Stimulated activated CD4-positive, alpha-beta T cell treated with anti-CD3 and anti-CD28 coated beads, Interleukin-12 subunit alpha, Interleukin-12 subunit beta, amount 100 ng/mL, for 48 hours (primary cell): ENCODE measurements at regions not wholly inside any gene's neighbourhood (a gene's known extent, or its start where the extent isn't known, plus 50 kb on each side); places are given as distances from the start of the nearest gene placed in this dataset.
"Not testable (repeated sequence)": the region's sequence is repeated elsewhere in the genome, so short reads cannot be mapped to it uniquely, and the experiment has no call there.

ENCODE experiments used
- DNase-seq, 3 donors: peaks; one replicate each; pipeline ENCODE4 v3.0.0-alpha.2; 2020; ENCODE audit warnings: low read depth in 2 of 3, low spot score in 1 of 3

DNA sequence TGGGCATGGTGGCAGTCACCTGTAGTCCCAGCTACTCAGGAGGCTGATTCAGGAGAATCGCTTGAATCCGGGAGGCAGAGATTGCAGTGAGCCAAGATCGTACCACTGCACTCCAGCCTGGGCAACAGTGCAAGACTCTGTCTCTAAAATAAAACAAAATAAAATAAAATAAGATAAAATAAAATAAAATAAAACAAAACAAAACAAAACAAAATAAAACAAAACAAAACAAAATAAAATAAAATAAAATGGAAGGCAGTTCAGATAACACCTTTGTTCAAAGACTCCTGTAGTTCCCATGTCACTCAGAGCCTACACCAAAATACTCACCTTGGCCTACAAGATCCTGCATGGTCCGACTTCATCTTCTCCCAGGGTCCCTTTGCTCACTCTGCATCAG, 61.3 kb downstream of the SYF2 start:
- not testable (repeated sequence) for DNase-seq

DNA sequence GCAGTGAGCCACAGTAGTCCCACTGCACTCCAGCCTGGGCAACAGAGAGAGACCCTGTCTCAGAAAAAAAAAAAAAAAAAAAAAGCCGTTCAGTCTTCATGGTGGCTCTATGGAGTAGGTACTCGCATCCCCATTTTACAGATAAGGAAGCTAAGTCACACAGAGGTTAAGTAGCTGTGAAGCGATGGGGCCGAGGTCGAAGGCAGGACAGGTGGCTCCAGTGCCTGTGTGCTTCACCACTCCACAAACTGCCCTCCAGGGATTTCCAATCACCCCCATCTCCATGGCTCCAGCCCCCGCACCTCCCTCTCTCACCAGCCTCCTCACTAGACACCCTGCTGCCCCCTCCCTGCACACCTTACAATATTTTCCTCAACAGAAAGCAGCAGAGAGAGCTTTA, 61.9 kb downstream of the SYF2 start:
- DNase-seq, result no peak

DNA sequence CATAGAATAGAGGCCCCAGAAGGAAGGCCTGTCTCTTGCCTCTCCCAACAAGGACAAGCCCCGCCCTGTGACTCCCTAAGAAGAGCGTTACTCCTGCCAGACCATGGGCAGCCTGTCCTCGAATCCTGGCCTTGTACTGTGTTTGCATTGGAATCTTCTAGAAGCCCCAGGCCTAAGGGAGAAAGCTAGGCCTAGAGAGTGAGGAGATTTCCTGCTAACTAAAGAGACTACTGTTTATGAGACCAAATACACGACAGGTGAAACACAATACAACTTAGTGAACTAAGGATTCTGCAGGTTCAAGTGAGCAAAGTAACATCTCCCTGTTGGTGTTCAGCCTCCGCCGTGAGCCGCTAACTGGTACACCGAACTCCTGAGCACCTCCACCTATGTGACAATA, 62.7 kb downstream of the SYF2 start:
- no peak for DNase-seq

DNA sequence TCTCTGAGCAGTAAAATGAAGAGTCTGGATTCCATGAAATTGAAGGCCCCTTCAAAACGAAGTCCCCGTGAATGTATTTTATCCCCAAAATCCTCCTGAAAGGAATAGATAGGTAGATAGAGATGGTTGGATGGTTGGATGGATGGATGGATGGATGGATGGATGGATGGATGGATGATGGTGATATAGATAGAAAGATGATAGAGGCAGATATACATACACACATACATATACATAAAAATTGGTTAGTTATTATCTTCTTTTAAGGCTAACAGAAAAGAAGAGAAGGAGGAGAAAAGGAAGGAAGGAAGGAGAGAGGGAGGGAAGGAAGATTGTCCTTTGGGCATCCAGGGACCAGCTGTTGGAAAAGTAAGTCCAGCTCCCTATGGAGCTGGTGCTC, 63.1 kb downstream of the SYF2 start:
- DNase-seq, result no peak

DNA sequence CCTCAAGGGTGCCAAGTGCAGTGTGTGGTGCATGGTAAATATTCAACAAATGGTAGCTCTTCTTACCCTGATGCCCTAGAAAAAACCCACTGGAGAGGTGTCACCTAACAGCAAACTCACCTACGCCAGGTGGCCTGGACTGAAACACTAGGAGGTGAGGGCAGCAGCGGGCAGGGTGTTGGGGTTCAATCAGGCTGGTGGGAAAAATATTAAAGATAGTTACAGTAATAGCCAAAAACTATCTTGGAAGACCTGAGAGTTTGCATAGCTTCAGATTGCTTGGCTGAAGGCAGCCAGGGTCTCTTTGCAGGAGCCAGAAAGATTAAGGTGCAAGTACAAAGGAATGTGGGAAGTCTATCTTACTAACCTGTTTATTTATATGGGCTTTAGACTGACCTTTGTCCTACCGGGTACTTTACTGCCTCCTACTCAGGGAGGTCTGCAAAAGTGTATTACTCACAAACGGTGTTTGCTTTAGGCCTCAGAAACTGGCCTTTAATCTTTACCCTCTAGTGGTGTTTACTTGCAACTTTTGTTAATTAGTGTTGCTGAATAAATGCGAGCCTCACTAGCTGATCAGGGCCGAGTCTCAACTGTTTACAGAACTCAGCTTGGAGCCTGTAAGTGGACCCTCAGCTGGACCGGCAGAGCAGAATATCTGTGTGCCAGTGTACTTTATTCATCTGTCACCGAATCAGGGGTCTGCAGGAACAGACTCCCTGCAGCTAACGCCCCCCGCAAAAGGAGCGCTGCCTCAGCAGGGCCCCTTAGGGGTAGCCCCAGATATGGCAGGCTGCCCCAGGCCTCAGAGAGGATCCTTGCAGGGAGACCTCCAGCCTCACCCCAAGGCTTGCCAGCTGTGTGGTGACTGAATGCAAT, 63.9 kb downstream of the SYF2 start:
- no peak for DNase-seq

DNA sequence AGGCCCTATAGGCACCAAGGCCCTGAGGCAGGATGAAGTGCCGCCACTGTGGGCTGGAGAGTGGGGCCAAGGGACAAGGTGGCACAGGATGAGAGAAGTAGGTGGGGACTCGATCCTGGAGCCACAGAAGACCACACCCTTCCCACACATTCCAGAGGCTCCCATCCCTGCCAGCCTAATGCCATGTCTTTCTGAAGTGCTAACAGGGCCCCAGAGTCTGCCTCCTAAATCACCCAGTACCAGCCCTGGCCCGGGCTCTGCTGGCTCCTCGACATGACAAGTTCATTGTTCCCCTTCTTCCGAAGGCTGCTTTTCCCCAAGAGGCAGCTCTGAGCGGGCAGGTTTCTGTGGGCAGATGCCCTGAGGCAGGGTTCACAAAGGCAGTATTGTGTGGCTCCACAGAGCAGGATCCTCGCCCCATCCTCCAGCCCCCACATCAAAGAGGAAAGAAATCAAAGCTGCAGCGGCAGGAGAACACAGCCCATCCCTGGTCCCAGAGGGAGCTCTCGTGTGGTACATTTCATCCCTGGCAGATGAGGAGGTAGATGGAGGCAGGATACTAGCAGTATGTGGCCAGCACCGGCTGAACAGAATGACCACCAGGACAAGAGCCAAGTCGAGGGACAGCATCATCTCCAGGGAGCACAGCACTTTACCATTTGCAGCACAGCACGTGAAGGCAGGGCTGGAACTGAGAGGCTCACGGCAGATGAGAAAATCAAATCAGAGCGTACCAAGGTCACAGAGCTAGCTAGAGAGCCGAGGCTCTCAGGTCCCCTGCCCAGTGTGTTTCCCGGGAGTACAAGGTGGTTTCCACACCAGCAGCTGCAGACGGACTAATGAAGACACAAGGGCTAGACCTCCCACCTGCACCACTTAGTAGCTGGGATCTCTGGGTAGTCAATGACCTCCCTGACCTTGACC, 64.8 kb downstream of the SYF2 start:
- DNase-seq, result no peak

DNA sequence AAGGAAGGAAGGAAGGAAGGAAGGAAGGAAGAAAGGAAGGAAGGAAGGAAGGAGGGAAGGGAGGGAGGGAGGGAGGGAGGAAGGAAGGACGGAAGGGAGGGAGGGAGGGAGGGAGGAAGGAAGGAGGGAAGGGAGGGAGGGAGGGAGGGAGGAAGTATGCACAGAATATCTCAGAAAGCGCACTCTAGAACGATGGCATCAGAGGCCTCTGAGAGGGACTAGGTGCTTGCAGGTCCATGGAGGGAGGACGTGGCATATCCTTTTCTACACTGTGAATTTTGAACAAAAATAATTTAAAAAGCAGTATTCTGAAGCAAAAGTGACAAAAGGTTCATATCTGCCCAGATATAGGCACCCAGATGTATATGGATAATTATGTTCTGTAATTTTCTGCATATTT, 65.5 kb downstream of the SYF2 start:
- DNase-seq, result no peak

DNA sequence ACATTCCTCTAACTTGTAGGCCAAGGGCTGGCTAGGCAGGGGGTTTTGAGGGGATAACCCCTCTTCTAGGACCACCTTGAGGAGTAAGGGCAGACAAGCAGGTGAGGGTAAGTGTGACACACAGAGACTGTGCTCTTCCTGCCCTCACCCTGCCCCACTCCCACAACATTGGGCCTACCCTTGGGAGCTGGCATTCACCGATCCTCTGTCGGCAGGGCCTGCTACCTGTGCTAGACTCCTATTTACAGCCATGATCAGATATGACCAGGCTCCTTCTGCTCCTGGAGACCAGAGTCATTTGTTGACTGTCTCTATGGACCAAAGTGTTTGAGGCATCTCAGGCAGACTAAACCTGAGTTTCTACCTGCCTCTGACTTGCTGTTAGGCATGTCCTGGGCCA, 68.3 kb downstream of the SYF2 start:
- DNase-seq, result no peak

DNA sequence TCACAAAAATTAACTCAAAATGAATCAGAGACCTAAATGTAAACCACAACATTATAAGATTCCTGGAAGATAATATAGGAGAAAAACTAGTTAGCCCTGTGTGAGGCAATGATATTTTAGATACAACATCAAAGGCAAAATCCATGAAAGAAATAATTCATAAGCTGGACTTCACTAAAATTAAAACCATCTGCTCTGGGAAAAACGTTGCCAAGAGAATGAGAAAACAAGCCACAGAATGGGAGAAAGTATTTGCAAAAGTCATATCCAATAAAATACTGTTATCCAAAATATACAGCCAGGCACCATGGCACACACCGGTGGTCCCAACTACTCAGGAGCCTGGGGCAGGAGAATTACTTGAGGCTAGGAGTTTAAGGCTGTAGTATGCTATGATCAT, 70.3 kb downstream of the SYF2 start:
- DNase-seq, result no peak

DNA sequence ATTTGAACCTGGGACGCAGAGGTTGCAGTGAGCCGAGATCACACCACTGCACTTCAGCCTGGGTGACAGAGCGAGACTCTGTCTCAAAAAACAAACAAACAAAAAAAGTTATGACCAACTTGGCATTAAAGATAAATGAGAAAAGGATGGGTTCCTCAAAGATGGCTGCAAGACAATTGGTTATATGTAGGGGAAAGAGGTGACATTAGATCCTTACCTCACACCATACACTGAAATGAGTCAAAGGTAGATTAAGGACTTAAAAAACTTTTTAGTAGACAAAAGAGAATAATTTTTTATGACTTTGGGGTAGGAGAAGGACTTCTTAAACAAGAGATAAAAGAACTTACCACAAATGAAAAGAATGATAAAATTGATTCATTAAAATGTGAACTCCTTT, 74.5 kb downstream of the SYF2 start:
- no peak for DNase-seq

DNA sequence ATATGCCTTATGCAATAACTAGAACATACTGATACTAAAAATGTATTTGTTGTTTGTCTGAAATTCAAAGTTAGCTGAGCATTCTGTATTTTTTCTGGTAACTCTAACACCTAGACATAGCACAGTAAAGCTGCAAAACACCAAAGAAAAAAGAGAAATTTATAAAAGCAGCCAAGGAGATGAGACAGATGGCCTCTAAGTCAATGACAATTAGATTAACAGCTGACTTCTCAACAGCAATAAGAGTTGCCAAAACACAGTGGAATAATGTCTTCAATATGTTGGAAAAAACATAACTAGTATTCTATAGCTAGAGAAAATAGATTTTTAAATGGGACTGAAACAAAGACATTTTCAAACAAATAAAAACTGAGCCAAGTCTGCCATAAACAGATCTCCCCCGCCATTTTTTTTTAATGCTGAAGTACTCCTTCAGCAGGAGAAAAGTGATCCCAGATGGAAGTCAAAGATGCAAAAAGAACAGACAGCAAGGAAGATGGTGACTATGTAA, 81.3 kb downstream of the SYF2 start:
- no peak for DNase-seq

DNA sequence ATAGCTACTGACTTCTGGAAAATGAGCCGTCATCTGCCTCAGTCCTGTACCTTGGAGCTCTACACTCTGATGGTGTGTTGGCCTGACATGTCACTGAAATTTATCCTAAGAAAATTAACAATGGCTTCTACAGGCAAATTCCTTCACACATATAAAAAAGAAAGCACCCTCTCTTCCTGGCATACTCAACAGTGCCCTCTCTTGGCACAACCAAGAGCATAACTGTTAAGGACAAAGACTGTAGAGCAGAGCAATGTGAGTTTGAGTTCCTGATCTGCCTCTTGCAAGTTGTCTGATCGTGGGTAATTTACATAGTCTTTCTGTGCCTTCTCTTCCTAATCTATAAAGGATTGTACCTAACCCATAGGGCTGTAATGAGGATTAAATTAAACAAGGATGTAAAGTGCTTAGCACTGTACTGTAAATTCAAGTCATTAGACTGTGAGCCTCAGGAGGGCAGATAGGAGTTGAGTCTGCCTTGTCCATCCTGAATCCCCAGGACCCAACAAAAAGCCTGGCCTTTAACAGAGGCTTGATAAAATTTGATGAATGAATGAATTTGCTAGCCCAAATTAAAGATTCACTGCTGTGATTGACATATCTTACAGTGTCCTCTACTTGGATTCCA, 83.5 kb downstream of the SYF2 start:
- DNase-seq, result peak in 1 of 3 donors; percentile 27

DNA sequence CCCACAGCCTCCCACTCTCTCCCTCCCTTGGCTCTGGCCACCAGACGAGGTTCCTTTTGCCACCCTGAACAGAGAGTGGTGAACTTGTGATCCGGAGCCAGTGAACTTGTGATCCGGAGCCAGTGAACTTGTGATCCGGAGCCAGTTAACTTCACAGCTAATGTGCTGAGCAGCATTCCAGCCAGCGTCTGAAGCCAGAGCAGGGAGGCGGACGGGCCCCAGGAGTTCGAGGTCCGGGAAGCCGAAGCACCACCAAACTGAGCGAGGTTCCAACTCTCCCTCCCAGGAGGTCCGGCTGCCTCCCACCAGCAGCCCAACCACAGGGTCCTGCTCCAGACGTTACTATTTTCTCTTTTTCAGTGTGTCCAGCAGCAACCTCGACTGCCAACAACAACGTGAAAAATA, 85.8 kb downstream of the SYF2 start:
- no peak for DNase-seq

DNA sequence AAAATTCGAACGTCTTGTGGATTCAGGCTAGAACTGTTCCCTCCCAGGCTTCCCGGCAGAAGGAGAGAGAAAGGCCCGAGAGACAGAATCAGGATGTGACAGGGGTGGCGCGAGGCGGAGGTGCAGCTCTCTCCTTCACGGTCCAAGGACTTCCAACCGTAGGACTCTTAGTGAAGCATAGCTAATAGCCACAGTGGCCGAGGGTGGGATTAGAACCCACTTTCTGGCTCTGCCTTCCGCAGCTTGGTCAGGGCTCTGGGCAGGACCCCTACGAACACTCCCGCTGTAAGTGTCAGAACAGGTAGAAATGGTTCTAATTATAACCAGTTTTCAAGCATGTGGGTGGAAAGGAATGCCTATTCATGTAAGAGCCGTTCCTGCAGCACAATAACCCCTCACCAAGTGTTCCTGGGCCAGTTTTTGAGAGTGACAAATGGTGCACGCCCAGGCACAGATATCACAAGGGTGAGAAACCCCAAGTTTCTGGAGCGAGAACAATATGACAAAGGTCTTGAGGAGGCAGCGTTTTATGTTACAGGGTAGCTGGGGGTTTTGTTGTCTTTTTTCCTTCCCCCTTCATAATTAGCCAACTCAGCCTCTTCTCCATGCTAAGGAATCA, 86.4 kb downstream of the SYF2 start:
- DNase-seq, result no peak

DNA sequence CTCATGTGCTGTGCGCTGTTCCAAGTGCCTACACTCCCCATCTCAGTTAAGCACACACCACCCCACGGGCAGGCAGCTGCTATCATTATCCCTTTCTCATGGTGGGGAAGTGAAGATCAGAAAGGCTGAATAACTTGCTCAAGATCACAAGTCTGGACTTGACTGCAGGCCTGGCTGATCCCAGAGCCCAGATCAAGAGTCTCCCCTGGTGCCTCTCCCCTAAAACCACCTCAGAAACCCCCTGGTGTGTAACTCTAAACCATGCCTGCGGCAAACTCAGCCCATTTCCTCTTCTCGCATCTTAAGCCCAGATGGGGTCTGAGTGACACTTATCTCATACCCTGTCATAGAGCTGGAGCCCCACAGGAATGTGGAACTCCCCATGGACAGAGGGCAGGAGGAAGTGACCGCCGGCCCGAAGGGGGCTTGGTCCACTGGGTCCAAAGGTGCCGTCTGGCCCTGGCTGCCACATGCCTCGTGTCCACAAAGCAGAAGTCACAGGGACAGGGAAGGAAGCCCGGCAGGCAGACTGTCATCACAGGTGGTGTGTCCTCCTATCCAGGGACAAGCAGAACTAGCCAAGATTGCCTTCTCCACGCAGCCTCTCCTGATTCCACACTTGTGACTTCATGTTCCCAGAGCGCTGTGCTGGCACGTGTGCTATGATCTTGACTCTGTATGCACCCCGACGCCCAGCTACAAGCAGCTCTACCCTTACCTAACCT, 92.1 kb downstream of the SYF2 start:
- no peak for DNase-seq

DNA sequence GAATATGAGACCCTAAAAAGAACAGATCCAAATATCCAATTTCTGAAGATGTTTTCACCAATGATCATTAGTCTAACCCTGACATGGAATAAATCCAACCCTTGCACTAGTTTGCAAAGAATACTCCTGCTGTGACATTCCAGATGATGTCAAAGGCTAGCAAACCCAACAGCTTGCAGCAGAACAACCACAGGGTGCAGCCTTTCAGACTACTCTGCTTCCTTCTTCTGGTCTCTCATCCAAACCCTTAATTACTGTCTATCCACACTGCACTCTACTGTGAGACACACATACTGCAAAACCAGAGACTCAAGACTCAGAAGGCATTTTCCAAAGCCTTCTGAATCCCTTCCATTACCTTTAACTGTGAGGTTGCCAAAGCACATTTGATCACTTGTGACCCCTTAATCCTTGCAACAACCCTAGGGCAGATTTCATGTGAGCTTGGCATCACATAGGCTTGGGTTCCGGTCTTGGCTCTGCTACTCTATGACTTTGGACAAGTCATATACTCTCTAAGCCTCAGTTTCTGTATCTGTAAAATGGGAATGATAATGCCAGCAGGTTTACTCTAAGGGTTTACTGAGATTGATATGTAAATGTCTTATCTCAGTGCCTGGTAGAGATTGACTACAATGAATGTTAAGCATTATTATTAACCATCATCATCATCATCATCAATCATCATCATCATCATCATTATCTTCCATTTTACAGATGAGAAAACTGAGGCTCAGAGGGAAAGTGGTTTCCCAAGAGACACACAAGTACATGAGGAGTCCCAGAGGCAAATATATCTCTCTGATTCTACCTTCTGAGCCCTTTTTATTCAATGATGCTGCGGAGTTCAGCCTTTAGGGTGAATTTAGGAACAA, 94.5 kb downstream of the SYF2 start:
- DNase-seq, result no peak

DNA sequence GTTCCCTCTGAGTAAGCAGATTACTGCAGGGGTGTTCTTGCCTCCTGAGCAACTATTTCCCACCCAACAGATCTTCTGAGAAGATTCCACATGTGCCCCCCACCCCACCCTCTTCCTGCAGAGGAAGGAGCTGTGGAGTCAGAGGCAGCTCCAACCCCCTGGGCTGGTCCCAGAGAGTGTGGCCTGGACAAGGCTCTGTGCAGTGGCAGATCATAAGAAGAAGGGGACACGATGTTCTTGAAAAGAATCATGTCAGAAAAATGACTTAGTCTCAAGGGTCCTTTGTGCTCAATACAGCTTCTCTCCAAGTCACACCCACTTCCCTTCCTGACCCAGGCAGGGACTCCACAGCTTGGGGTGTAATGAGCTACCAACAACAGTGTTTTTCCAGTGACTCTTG, 95.2 kb downstream of the SYF2 start:
- no peak for DNase-seq

DNA sequence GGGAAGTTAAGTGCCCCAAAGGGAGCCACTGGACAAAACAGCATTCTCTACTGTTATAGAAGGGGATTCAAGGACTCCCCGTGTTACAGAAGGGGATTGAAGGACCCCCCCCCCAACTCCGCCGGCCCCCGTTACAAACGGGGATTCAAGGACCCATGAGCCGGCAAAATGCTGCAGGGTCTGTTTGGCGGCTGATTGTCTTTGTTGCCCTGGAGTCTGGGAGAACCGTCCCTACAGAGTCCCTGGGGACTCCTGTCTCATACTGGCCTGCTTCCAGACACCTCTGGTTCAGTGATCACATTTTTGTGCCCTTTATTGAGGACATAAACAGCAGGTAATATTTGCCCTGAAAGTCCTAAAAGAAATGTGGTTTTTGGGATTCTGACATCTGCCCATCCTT, 96.4 kb downstream of the SYF2 start:
- no peak for DNase-seq

DNA sequence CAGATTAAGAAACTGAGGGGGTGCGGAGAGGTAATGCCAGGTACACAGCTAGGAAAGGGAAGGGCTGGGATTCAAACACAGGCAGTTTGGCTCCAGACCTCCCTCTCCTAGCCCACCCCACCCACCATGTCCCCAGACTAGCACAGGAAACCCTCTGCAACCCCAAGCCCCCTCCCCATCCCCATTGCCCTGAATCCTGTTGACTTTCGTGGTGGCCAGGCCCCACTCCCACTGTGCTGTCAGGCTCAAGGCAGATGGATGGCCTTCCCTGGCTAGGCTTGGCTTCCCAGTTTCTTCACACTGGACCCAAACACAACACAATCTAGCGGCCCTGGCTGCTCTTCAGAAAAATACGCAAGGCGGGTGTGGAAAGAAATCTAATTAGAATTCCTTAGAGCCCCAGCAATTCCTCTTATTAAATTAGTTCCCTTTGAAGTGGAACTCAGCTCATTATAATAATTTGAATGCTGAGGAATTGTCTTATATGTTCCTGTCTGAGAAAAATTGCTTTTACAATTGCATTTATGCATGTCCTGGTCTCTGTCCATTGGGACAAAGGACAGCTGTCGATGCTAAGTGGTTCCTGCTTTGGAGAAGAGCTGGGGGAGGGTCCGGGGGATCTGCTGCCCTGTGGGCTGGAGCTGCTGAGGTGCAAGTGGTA, 97.4 kb downstream of the SYF2 start:
- no peak for DNase-seq
